Prostate gland (tissue), 2 donors: ENCODE measurements at regions not wholly inside any gene's neighbourhood (a gene's known extent, or its start where the extent isn't known, plus 50 kb on each side); places are given as distances from the start of the nearest gene placed in this dataset.
A peak's percentile ranks its signal among the peaks of the same experiment; 100 is the strongest.

Source experiments
- DNase-seq: peaks from one replicate; pipeline ENCODE4 v3.0.0-alpha.2; 2019; ENCODE audit warnings: low spot score
- H3K27ac ChIP-seq, 2 donors: fragments of 200-600 bp; sonication (generic); 2 replicates each; pipeline ENCODE4 v1.5.1; 2017 to 2019
- H3K27me3 ChIP-seq: fragments of 200-600 bp; sonication (generic); replicated peaks from 2 replicates; pipeline ENCODE4 v1.5.1; 2019; ENCODE audit not compliant: insufficient read depth
- H3K36me3 ChIP-seq, 2 donors: fragments of 200-600 bp; sonication (generic); 1 replicate in 1 of 2; 2 replicates in 1 of 2; pipeline versions ENCODE4 v1.5.1 to v1.8.1; 2017 to 2019
- H3K4me1 ChIP-seq: fragments of 200-600 bp; sonication (generic); replicated peaks from 2 replicates; pipeline ENCODE4 v1.5.1; 2019
- H3K4me3 ChIP-seq, 2 donors: fragments of 200-600 bp; sonication (generic); 2 replicates each; pipeline ENCODE4 v1.5.1; 2017 to 2019
- H3K9me3 ChIP-seq: fragments of 200-600 bp; sonication (generic); 2 replicates; pipeline ENCODE4 v1.5.1; 2017
- CTCF ChIP-seq, 4 experiments: fragments of 200-600 bp in 2 of 4; fragments of 450-650 bp in 2 of 4; sonication (generic) in 2 of 4; IDR thresholded peaks; 1 replicate in 3 of 4; 2 replicates in 1 of 4; pipeline ENCODE4 v1.5.1; 2016 to 2019; ENCODE audit warnings: antibody characterized with exemption in 4 of 4, mild to moderate bottlenecking in 2 of 4, moderate library complexity in 2 of 4
- POLR2A ChIP-seq: fragments of 450-650 bp; IDR thresholded peaks from one replicate; pipeline ENCODE4 v1.6.1; 2016; ENCODE audit warnings: antibody characterized with exemption, mild to moderate bottlenecking
- POLR2AphosphoS5 ChIP-seq: sonication (generic); formaldehyde crosslinking; IDR thresholded peaks from one replicate; pipeline ENCODE4 v1.6.1; 2017; ENCODE audit warnings: antibody characterized with exemption
- WGBS: methylation state at CpG from one replicate; pipeline ENCODE4 v1.1.5; 2018; 5-methylcytosine and 5-hydroxymethylcytosine counted together
- intact Hi-C: fragments of 100-400 bp; cut with DNase I; formaldehyde crosslinking; loops from one replicate; pipeline ENCODE4 v1.14.2; 2022

DNA sequence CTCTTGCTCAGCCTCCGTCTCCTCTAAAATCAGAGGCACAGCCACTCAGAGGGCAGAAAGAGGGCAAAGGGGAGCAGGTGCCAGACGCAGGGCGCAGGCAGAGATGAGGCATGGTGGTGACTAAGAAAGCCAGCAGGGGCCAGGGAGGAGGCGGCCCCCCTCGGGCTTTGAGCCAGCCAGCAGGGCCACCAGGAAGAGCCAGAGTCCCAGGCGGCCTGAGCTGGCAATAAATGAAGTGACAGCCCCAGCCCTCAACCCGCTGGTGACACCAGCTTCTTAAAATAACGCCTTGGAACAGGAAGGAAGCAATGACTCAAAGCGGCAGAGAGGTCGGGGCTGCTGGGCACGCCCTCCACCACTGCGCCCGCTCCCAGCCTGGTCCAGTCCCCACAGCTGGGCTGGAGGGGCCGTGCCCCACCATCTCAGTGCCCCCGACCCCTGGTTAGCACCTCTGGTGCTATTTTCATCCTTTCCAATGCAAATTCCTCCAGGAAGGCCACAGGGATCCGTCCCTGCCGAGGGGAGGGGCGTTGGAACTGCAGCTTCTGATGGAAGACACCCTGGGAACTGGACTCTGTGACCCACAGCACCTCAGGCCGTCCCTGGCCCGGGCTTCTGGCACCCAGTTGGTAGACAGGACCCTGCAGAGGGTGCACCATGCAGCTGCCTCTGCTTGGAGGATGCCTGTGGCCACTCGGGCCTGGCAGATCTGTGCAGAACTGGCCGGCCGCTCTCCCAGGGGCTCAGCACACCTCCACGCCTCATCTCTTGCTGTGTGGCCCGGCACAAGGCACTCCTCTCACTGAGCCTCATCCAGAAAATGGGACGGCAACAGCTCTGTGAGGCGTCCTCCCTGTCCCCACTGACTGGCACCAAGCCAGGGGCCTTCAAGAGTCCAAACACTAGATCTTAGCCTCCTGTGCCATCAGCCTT lies 113.7 kb downstream of the NCOR2 start:
- H3K4me3 ChIP-seq = no peak overlapping the region
- intact Hi-C loops = no loop called here
- no peak for DNase-seq
- H3K36me3 ChIP-seq = no peaks in the 10 kb centered on the region
- TF ChIP-seq POLR2A = no peak
- peak in 1 of 4 experiments; percentile 26 for TF ChIP-seq CTCF (IDR thresholded peaks at IDR 0.05)
- peak; percentile 23 for TF ChIP-seq POLR2AphosphoS5
- H3K27ac ChIP-seq = peak overlapping the region; percentile 51 to 65
- no peaks in the 10 kb centered on the region for H3K9me3 ChIP-seq
- 38% methylated on average over 27 of the region's 27 CpGs for WGBS
- H3K4me1 ChIP-seq = peaks cover 16% of the 10 kb centered on the region
- no peaks in the 10 kb centered on the region for H3K27me3 ChIP-seq

GRCh38 chr12:124452576-124453331 lies 114.7 kb downstream of the NCOR2 start:
- 80% methylated on average over 21 of the region's 21 CpGs for WGBS
- H3K4me1 ChIP-seq = peaks cover 16% of the 10 kb centered on the region
- no peaks in the 10 kb centered on the region for H3K9me3 ChIP-seq
- H3K4me3 ChIP-seq = no peak overlapping the region
- H3K27ac ChIP-seq = peak overlapping the region; percentile 51 to 65
- H3K27me3 ChIP-seq = no peaks in the 10 kb centered on the region
- no peak for DNase-seq
- intact Hi-C loops = no loop called here
- TF ChIP-seq POLR2A (no peak), POLR2AphosphoS5 (no peak), CTCF (IDR thresholded peaks at IDR 0.05) (no peak)
- no peaks in the 10 kb centered on the region for H3K36me3 ChIP-seq

DNA sequence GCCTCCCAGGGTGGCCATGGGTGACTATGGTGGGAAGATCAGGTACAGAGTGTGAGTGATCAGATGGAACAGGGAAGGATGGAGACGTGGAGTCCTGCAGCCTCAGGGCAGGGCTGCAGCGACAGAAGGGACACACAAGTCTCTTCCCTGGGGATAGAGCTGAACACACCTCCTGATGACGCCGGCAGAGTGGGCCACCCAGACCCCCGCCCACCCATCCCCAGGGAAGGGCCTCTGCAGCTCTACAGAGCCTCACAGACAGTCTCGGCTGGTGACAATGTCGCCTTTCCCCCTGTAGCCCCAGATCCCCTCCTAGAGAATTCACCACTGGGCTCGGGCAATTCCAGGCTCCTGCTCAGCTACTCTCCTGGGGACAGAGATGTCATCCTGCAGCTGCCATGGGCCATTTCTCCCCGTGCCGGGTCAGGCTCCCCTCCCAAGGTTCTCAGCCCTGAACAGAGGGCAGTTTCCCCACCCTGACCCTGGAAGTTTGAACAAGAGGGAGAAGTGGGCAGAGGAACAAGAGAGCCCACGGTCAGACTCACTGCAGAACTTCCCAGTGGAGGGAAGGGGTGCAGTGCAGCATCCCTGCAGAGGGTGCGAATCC lies 115.7 kb downstream of the NCOR2 start:
- Histone ChIP-seq H3K4me1 (peaks cover 16% of the 10 kb centered on the region), H3K27me3 (no peaks in the 10 kb centered on the region)

DNA sequence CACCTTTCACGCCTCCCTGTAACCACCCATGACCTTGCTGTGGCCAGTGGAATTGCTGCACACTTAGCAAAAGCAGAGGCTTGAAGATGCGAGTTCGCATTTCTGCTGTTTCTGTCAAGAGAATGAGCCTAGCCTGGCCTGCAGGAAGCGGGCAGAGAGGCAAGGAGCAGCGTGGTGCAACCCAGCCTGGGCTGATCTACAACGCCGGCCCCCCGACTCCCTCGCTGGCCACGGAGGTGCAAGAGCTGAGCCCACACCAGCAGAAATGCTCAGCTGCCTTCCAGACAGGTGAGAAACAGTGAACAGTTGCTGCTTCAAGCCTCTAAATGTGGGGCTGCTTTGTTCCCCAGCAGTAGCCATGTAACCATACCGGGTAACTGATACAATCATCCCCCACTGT lies 116.4 kb downstream of the NCOR2 start:
- Histone ChIP-seq H3K27me3 (no peaks in the 10 kb centered on the region), H3K27ac (no peak overlapping the region), H3K4me1 (peaks cover 16% of the 10 kb centered on the region), H3K36me3 (no peaks in the 10 kb centered on the region), H3K4me3 (no peak overlapping the region), H3K9me3 (no peaks in the 10 kb centered on the region)
- 86% methylated on average over 11 of the region's 11 CpGs for WGBS
- DNase-seq = no peak
- intact Hi-C loops = no loop called here
- TF ChIP-seq POLR2A (no peak), CTCF (IDR thresholded peaks at IDR 0.05) (no peak), POLR2AphosphoS5 (no peak)

More for the DNA sequence above, 115.7 kb downstream of the NCOR2 start:
- H3K27ac ChIP-seq = no peak overlapping the region
- H3K36me3 ChIP-seq = no peaks in the 10 kb centered on the region
- 81% methylated on average over 12 of the region's 12 CpGs for WGBS
- H3K4me3 ChIP-seq = no peak overlapping the region
- TF ChIP-seq POLR2A = no peak
- no peak for TF ChIP-seq POLR2AphosphoS5
- no peak for TF ChIP-seq CTCF (IDR thresholded peaks at IDR 0.05)
- no peaks in the 10 kb centered on the region for H3K9me3 ChIP-seq
- DNase-seq = no peak
- intact Hi-C loops = no loop called here
